ENCODE measurements at regions not wholly inside any gene's neighbourhood (a gene's known extent, or its start where the extent isn't known, plus 50 kb on each side); places are given as distances from the start of the nearest gene placed in this dataset.
A peak's percentile ranks its signal among the peaks of the same experiment; 100 is the strongest.

DNA sequence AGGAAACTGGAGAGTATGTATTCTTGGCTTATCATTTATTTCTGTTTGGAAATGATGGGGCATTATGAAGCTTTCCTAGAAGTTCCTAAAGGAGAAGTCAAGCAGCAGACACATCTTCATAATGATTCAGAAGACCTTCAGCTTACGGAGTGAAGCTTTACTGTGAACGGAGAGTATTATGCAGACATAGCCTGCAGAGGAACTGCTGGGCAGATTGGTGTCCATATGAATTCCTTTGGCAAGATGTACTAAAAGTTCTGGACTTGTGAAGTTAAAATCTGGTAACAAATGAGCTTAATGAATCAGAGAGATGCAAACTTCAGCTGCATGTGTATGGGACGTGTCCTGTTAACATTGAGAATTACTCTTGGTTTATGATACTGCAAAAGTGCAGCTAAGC, 60.1 kb downstream of the NABP1 start:
- no peak for DNase-seq (ENCODE audit: low spot score)

- DNase-seq (ENCODE audit: low spot score), result no peak
Measured at GRCh38 chr2:191738667-191739066, 60.7 kb downstream of the NABP1 start.

- no peak for DNase-seq (ENCODE audit: low spot score)
Measured at GRCh38 chr2:191739194-191739593, 61.3 kb downstream of the NABP1 start.

- no peak for DNase-seq (ENCODE audit: low spot score)
Measured at GRCh38 chr2:191740016-191740419, 62.1 kb downstream of the NABP1 start.

- no peak for DNase-seq (ENCODE audit: low spot score)
Measured at GRCh38 chr2:191740759-191741158, 62.8 kb downstream of the NABP1 start.

GRCh38 chr2:191746346-191747169, 68.6 kb downstream of the NABP1 start:
- DNase-seq (ENCODE audit: low spot score), result no peak

- DNase-seq (ENCODE audit: low spot score), result no peak
Measured at GRCh38 chr2:191747170-191747530, 69.2 kb downstream of the NABP1 start.

DNA sequence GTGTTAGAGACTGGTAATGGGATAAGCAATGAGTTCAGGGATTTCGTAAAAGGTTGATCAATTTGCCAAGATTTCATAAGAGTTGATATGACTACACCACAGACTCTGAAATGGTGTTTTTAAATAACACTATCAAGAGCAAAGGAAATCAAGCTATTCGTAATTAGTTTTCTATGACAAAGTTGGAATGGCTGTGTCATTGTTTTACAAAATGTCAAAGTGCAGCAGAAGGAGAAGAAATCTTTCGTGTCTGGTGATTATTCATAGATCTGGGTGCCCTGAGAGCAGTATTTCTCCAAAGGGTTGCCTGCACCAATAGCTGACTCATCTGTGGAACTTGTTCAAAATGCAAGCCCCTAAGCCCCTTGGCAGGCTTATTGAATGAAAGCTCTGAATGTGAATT, 70.1 kb downstream of the NABP1 start:
- DNase-seq (ENCODE audit: low spot score), result no peak

- DNase-seq (ENCODE audit: low spot score), result no peak
Measured at GRCh38 chr2:191748528-191749180, 70.7 kb downstream of the NABP1 start.

- DNase-seq (ENCODE audit: low spot score), result no peak
Measured at GRCh38 chr2:191749181-191749540, 71.2 kb downstream of the NABP1 start.

DNA sequence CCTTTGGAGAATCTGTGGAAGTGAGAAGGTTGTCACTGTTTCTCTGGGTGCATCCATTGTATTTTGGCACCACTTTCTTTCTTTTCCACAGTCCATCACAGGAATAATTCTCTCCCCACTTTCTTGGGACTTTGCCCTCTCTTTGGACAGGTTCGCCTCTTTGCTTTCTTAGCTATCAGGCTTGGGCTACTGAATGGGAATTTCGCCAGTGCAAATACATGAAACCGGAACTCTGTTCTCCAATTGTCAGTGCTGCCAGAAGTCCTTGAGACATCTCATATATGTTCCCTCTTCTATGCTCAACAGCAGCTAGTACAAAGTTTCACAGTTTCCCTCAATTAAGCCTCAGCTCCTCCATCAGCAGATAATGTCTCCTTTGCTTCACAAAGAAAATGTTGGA, 76.2 kb downstream of the NABP1 start:
- DNase-seq (ENCODE audit: low spot score), result no peak

DNA sequence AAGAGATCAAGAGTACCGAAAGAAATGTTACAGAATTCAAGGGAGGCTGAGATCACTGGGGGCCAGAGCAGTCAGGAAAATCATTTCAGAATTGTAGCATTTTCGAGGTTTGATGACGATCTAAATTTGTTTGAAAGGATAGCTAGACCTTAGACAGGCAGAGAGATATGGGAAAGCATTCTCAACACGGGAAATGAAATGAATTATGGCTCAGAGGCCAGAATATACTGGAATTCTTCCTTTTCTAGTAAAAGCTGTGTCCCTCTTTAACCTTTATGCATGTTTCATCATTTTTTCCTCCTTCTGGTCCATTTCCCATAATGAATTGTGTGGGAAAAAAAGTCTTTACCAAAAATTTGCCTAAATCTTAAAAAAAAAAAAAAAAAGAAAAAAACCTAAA, 78.8 kb downstream of the NABP1 start:
- DNase-seq (ENCODE audit: low spot score), result no peak

- no peak for DNase-seq (ENCODE audit: low spot score)
Measured at GRCh38 chr2:191757208-191757607, 79.3 kb downstream of the NABP1 start.

DNA sequence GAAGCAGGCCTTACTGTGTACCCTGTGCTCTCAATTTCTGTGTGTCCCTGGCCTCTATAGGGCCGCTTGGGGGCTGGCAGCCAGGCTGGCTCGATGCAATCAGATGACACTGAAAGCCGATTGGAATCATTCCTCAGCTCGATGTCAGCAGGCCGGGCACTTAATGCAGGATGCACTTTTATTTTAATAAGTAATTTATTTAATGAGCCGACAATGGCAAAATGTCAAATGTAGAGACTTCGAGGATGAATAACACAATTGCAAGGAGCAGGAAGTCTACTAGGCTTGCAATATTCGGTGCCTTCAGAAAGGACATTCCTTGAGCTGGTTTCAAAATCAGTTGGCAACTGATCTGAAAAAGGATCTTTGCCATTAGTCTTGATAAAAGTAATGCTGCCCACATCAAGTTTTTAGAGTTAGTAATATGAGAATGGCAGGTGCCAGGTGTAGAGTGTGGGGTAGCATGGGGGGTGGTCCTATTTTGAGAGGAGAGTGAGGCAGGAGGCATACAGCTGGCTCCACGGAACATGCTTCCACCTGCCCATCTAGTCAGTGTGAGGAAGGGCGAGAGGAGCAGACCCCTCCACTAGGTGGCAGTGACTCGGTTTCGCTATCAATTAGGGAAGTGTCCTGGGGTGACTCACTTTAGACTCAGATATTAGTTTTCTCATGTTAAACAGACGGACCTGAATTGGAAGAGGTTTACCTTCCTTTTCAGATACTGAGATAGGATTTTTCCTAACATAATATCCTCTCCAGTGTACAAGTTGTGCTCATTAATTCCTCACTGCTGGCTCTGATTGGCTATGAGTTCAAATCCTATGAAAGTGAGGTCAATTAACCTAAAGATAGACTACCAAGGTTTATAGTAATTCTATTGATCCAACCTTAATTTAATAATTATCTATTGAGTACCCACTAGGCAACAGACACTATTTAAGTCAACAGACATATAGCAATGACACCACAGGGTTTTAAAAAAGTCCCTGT, 80.9 kb downstream of the NABP1 start:
- peak; percentile 82 for DNase-seq (ENCODE audit: low spot score)

- no peak for DNase-seq (ENCODE audit: low spot score)
Measured at GRCh38 chr2:191759680-191760079, 81.7 kb downstream of the NABP1 start.

GRCh38 chr2:191760655-191761262, 82.8 kb downstream of the NABP1 start:
- no peak for DNase-seq (ENCODE audit: low spot score)

GRCh38 chr2:191773136-191773535, 73.8 kb downstream of the CAVIN2 start:
- no peak for DNase-seq (ENCODE audit: low spot score)

DNA sequence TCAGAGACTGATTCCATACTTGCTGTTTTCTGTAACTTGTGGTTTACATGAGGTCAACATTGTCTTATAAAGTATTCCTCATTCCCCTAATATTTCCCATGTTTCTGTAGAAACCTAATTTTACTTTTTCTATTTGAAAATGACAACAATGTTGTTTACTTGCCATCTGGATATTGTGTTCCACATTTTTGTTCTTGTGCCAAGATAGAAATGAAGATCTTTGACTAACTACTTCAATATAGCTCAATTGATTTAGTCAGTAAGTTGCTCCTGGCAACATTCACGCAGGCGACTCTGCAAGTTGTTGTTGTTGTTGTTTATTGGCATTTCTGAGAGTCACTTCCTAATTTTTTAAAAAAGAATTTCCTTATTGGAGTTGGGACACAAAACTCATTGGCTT, 69.5 kb downstream of the CAVIN2 start:
- no peak for DNase-seq (ENCODE audit: low spot score)

- no peak for DNase-seq (ENCODE audit: low spot score)
Measured at GRCh38 chr2:191778041-191778440, 68.8 kb downstream of the CAVIN2 start.

DNA sequence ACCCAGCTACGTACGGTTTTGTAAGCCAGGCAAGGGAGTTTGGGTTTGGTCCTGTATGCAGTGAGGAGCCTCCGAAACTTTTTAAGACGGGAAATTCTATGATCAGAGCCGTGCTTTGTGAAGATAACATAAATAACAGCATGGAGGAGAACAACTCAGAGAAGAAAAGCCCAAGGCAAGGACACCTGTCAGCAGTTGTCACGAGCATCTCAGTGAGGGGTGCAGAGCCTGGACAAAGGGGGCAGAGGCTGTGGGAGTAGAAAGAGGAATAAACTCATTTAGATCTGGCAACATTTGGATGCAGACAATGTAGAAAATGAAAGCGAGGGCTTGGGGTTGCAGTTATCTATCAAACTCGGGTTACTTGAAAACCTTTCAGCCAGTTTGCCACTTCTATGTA, 64.5 kb downstream of the CAVIN2 start:
- no peak for DNase-seq (ENCODE audit: low spot score)

DNA sequence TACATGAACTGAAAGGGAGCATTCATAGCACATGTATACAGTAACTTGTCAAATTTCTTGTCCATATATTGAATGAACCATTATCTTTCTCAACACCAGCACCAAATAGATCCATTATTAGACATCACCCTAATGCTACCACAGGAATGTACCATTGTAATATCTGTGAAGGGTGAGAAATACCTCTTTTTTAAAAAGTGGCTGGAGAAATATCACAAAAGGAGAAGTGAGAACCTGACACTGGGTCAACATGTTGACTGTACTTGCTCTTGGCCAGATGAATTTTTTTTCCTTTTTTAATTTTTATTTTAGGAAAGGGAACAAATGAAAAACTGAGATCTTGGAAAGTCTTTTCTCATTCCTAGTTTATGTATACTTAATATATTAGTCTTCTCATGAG, 63.5 kb downstream of the CAVIN2 start:
- peak; percentile 30 for DNase-seq (ENCODE audit: low spot score)
